ENCODE measurements at regions not wholly inside any gene's neighbourhood (a gene's known extent, or its start where the extent isn't known, plus 50 kb on each side); places are given as distances from the start of the nearest gene placed in this dataset.

DNA sequence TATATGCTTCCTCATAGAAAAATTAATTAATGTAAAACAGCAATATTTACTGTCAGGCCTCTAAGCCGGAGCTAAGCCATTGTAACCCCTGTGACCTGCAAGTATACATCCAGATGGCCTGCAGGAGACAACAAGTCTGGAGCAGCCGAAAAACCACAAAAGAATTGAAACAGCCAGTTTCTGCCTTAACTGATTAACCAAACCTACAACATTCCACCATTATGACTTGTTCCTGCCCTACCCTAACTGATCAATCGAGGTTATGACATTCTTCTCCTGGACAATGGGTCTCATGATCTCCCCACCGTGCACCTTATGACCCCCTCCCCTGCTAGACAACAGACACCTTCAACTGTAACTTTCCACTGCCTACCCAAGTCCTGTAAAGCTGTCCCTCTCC, 205.8 kb upstream of the DUSP10 start:
- ChIA-PET CTCF (no interaction called here), POLR2A (no interaction called here)
- no peak overlapping the region for H3K27ac ChIP-seq (ENCODE audit: extremely low read depth, low read depth, low read length)
- no peaks in the 10 kb centered on the region for H3K36me3 ChIP-seq (ENCODE audit: control insufficient read depth in 2 of 2, insufficient read depth in 1 of 2, low read length in 2 of 2)
- no peaks in the 10 kb centered on the region for H3K9me3 ChIP-seq (ENCODE audit: control insufficient read depth, insufficient read depth, low read depth, low read length)
- no peak overlapping the region for H3K4me3 ChIP-seq (ENCODE audit: low read depth, low read length)
- no peaks in the 10 kb centered on the region for H3K4me1 ChIP-seq (ENCODE audit: control insufficient read depth, insufficient read depth, low read length)
- TF ChIP-seq ZNF785 (tag by site-specific recombination; IDR thresholded peaks at IDR 0.05), result no peak
- TF ChIP-seq ZNF157 (tag by site-specific recombination; IDR thresholded peaks at IDR 0.05), result no peak
- TF ChIP-seq ZNF138 (tag by site-specific recombination; IDR thresholded peaks at IDR 0.05; ENCODE audit: borderline replicate concordance), result no peak
- no peak for TF ChIP-seq ZBTB1 (tag by site-specific recombination; IDR thresholded peaks at IDR 0.05)
- TF ChIP-seq, protein P1, sequence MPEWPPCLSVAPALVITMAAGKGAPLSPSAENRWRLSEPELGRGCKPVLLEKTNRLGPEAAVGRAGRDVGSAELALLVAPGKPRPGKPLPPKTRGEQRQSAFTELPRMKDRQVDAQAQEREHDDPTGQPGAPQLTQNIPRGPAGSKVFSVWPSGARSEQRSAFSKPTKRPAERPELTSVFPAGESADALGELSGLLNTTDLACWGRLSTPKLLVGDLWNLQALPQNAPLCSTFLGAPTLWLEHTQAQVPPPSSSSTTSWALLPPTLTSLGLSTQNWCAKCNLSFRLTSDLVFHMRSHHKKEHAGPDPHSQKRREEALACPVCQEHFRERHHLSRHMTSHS (tag by site-specific recombination; IDR thresholded peaks at IDR 0.05), result no peak
- TF ChIP-seq ZNF571 (tag by site-specific recombination; IDR thresholded peaks at IDR 0.05), result no peak
- TF ChIP-seq, protein P2, sequence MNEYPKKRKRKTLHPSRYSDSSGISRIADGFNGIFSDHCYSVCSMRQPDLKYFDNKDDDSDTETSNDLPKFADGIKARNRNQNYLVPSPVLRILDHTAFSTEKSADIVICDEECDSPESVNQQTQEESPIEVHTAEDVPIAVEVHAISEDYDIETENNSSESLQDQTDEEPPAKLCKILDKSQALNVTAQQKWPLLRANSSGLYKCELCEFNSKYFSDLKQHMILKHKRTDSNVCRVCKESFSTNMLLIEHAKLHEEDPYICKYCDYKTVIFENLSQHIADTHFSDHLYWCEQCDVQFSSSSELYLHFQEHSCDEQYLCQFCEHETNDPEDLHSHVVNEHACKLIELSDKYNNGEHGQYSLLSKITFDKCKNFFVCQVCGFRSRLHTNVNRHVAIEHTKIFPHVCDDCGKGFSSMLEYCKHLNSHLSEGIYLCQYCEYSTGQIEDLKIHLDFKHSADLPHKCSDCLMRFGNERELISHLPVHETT (tag by site-specific recombination; IDR thresholded peaks at IDR 0.05), result no peak
- TF ChIP-seq KLF9 (tag by site-specific recombination; IDR thresholded peaks at IDR 0.05; ENCODE audit: low read depth), result no peak
- no peak for TF ChIP-seq ZNF274 (IDR thresholded peaks at IDR 0.05; ENCODE audit: low read length)
- no peak for TF ChIP-seq ZNF274 (tag by site-specific recombination; IDR thresholded peaks at IDR 0.05; ENCODE audit: borderline replicate concordance)
- TF ChIP-seq, protein P3, sequence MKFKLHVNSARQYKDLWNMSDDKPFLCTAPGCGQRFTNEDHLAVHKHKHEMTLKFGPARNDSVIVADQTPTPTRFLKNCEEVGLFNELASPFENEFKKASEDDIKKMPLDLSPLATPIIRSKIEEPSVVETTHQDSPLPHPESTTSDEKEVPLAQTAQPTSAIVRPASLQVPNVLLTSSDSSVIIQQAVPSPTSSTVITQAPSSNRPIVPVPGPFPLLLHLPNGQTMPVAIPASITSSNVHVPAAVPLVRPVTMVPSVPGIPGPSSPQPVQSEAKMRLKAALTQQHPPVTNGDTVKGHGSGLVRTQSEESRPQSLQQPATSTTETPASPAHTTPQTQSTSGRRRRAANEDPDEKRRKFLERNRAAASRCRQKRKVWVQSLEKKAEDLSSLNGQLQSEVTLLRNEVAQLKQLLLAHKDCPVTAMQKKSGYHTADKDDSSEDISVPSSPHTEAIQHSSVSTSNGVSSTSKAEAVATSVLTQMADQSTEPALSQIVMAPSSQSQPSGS (tag by site-specific recombination; IDR thresholded peaks at IDR 0.05; ENCODE audit: low read depth), result no peak
- no peak for TF ChIP-seq ZNF132 (tag by site-specific recombination; IDR thresholded peaks at IDR 0.05; ENCODE audit: borderline replicate concordance)
- TF ChIP-seq, protein P4, sequence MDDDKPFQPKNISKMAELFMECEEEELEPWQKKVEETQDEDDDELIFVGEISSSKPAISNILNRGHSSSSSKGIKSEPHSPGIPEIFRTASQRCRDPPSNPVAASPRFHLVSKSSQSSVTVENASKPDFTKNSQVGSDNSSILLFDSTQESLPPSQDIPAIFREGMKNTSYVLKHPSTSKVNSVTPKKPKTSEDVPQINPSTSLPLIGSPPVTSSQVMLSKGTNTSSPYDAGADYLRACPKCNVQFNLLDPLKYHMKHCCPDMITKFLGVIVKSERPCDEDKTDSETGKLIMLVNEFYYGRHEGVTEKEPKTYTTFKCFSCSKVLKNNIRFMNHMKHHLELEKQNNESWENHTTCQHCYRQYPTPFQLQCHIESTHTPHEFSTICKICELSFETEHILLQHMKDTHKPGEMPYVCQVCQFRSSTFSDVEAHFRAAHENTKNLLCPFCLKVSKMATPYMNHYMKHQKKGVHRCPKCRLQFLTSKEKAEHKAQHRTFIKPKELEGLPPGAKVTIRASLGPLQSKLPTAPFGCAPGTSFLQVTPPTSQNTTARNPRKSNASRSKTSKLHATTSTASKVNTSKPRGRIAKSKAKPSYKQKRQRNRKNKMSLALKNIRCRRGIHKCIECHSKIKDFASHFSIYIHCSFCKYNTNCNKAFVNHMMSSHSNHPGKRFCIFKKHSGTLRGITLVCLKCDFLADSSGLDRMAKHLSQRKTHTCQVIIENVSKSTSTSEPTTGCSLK (tag by site-specific recombination; IDR thresholded peaks at IDR 0.05), result no peak
- no peak for TF ChIP-seq ZNF510 (tag by site-specific recombination; IDR thresholded peaks at IDR 0.05; ENCODE audit: insufficient replicate concordance)
- no peak for TF ChIP-seq ZNF792 (tag by site-specific recombination; IDR thresholded peaks at IDR 0.05)
- TF ChIP-seq ZBTB21 (tag by site-specific recombination; IDR thresholded peaks at IDR 0.05), result no peak
- TF ChIP-seq ZNF248 (tag by site-specific recombination; IDR thresholded peaks at IDR 0.05), result no peak
- TF ChIP-seq ZNF221 (tag by site-specific recombination; IDR thresholded peaks at IDR 0.05; ENCODE audit: borderline replicate concordance), result no peak
- TF ChIP-seq GLI4 (tag by site-specific recombination; IDR thresholded peaks at IDR 0.05), result no peak

DNA sequence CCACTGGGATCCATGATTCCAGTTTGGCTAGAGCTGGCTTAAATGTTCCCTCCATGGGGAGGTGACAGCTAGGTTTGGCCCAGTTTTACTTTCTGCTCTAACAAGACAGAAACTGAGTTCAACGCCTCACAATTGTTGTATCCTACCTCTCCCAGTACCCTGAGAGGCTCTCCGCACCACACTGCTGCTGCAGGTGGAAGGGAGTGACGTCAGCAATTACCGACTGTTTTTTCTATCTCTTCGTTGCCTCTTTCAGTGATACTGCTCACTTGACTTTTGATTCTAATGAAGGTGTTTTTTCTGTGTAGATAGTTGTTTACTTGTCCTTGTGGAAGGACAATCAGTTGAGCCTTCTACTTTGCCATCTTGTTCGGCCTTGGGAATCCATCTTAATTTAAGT, 204.9 kb upstream of the DUSP10 start:
- H3K4me3 ChIP-seq (ENCODE audit: low read depth, low read length), result no peak overlapping the region
- POLR2A ChIA-PET, result no interaction called here
- no peak overlapping the region for H3K27ac ChIP-seq (ENCODE audit: extremely low read depth, low read depth, low read length)
- TF ChIP-seq, protein P5, sequence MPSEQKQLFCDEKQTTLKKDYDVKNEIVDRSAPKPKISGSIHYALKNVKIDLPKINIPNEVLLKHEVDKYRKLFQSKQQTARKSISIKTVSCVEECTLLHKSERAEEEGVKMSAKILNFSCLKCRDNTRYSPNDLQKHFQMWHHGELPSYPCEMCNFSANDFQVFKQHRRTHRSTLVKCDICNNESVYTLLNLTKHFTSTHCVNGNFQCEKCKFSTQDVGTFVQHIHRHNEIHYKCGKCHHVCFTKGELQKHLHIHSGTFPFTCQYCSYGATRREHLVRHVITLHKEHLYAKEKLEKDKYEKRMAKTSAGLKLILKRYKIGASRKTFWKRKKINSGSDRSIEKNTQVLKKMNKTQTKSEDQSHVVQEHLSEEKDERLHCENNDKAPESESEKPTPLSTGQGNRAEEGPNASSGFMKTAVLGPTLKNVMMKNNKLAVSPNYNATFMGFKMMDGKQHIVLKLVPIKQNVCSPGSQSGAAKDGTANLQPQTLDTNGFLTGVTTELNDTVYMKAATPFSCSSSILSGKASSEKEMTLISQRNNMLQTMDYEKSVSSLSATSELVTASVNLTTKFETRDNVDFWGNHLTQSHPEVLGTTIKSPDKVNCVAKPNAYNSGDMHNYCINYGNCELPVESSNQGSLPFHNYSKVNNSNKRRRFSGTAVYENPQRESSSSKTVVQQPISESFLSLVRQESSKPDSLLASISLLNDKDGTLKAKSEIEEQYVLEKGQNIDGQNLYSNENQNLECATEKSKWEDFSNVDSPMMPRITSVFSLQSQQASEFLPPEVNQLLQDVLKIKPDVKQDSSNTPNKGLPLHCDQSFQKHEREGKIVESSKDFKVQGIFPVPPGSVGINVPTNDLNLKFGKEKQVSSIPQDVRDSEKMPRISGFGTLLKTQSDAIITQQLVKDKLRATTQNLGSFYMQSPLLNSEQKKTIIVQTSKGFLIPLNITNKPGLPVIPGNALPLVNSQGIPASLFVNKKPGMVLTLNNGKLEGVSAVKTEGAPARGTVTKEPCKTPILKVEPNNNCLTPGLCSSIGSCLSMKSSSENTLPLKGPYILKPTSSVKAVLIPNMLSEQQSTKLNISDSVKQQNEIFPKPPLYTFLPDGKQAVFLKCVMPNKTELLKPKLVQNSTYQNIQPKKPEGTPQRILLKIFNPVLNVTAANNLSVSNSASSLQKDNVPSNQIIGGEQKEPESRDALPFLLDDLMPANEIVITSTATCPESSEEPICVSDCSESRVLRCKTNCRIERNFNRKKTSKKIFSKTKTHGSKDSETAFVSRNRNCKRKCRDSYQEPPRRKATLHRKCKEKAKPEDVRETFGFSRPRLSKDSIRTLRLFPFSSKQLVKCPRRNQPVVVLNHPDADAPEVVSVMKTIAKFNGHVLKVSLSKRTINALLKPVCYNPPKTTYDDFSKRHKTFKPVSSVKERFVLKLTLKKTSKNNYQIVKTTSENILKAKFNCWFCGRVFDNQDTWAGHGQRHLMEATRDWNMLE (tag by site-specific recombination; conservative IDR thresholded peaks at IDR 0.05; ENCODE audit: low read depth), result no peak
- TF ChIP-seq ZNF792 (tag by site-specific recombination; IDR thresholded peaks at IDR 0.05) (no peak), ZNF426 (tag by site-specific recombination; IDR thresholded peaks at IDR 0.05) (no peak)
- H3K36me3 ChIP-seq (ENCODE audit: control insufficient read depth in 2 of 2, insufficient read depth in 1 of 2, low read length in 2 of 2), result no peaks in the 10 kb centered on the region
- no peaks in the 10 kb centered on the region for H3K9me3 ChIP-seq (ENCODE audit: control insufficient read depth, insufficient read depth, low read depth, low read length)
- CTCF ChIA-PET, result no interaction called here
- no peaks in the 10 kb centered on the region for H3K4me1 ChIP-seq (ENCODE audit: control insufficient read depth, insufficient read depth, low read length)

All from HEK293 (cell line).